Gastrocnemius medialis (tissue), 4 donors: ENCODE measurements at regions not wholly inside any gene's neighbourhood (a gene's known extent, or its start where the extent isn't known, plus 50 kb on each side); places are given as distances from the start of the nearest gene placed in this dataset.

Experiments used
- POLR2A ChIP-seq, 2 donors: fragments of 450-650 bp; IDR thresholded peaks; one replicate each; pipeline ENCODE4 v1.6.1; 2017; ENCODE audit warnings: antibody characterized with exemption in 2 of 2, mild to moderate bottlenecking in 2 of 2, moderate library complexity in 2 of 2
- TF ChIP-seq, protein P1 (sequence below), 5 experiments: fragments of 450-650 bp in 3 of 5; fragments of 200-600 bp in 2 of 5; sonication (generic) in 2 of 5; IDR thresholded peaks in 4 of 5; conservative IDR thresholded peaks in 1 of 5; 1 replicate in 4 of 5; 2 replicates in 1 of 5; pipeline ENCODE4 v1.5.1; 2016 to 2019; ENCODE audit warnings: antibody characterized with exemption in 5 of 5, mild to moderate bottlenecking in 3 of 5, moderate library complexity in 3 of 5

DNA sequence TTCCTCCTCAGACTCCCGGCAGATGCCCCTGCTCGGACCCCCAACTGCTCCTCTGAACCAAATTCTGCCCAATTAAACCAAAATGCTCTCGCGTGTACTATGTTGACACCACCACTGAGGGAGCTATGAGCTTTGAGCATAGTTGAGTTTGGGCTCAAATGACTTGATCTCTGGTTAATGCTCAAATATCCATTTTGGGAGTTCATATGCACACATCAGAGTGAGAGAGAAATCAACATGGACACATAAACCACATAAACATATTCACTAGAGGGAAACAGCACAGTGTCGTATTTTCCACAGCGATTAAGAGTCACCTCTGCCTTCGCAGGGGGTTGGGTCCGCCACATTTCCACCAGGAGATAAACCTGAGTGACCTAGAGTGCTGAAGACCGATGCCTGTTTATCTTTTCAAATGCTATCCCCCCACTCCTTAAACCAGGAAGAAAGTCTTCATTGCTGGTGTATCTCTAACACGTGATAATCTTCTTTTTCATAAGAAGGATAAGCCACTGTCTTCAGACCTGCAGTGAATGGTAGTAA lies 59.4 kb upstream of the FOXN3 start:
- TF ChIP-seq, protein P1, sequence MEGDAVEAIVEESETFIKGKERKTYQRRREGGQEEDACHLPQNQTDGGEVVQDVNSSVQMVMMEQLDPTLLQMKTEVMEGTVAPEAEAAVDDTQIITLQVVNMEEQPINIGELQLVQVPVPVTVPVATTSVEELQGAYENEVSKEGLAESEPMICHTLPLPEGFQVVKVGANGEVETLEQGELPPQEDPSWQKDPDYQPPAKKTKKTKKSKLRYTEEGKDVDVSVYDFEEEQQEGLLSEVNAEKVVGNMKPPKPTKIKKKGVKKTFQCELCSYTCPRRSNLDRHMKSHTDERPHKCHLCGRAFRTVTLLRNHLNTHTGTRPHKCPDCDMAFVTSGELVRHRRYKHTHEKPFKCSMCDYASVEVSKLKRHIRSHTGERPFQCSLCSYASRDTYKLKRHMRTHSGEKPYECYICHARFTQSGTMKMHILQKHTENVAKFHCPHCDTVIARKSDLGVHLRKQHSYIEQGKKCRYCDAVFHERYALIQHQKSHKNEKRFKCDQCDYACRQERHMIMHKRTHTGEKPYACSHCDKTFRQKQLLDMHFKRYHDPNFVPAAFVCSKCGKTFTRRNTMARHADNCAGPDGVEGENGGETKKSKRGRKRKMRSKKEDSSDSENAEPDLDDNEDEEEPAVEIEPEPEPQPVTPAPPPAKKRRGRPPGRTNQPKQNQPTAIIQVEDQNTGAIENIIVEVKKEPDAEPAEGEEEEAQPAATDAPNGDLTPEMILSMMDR (IDR thresholded peaks at IDR 0.05 in 4 of 5, conservative IDR thresholded peaks at IDR 0.05 in 1 of 5), result no peak
- no peak for TF ChIP-seq POLR2A (IDR thresholded peaks at IDR 0.05)
